ENCODE measurements at regions not wholly inside any gene's neighbourhood (a gene's known extent, or its start where the extent isn't known, plus 50 kb on each side); places are given as distances from the start of the nearest gene placed in this dataset.

- no peak overlapping the region for H3K4me2 ChIP-seq
- H3K27ac ChIP-seq: no peak overlapping the region
- no peak overlapping the region for H3K4me3 ChIP-seq
- TF ChIP-seq Cebpa-rat (IDR thresholded peaks at IDR 0.05): no peak
- H3K27me3 ChIP-seq: no peaks in the 10 kb centered on the region
- H3K4me1 ChIP-seq: peaks cover 12% of the 10 kb centered on the region
- no peaks in the 10 kb centered on the region for H3K9me3 ChIP-seq
- H3K36me3 ChIP-seq: no peaks in the 10 kb centered on the region
- H4K20me1 ChIP-seq: no peaks in the 10 kb centered on the region
- no peak overlapping the region for H3K9ac ChIP-seq
Observed at GRCh38 chr6:118744261-118744941, 93.0 kb upstream of the CEP85L start.

DNA sequence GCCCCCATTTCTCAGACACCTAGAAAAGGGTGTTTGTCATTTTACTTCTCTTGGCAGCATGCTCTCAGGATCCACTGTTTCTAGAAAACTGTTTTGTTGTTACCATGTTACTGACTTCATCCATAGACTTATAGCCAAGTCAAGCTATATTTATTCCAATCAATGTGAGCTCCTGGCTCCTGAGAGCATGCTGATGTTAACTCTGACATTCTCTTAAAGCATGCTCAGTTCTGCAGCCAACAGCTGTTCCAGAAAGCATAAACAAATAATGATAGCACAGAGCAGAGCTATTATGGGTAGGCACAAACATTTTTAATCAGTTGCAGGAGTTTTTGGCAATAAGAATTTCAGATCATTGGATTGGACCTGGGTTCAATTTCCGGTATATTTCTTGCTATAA lies 92.4 kb upstream of the CEP85L start:
- Histone ChIP-seq H4K20me1 (no peaks in the 10 kb centered on the region), H3K4me3 (no peak overlapping the region), H3K27me3 (no peaks in the 10 kb centered on the region), H3K27ac (no peak overlapping the region), H3K9me3 (no peaks in the 10 kb centered on the region), H3K9ac (no peak overlapping the region), H3K4me1 (peaks cover 12% of the 10 kb centered on the region), H3K4me2 (no peak overlapping the region), H3K36me3 (no peaks in the 10 kb centered on the region)
- TF ChIP-seq Cebpa-rat (IDR thresholded peaks at IDR 0.05): no peak

- H3K9ac ChIP-seq: no peak overlapping the region
- H3K27me3 ChIP-seq: no peaks in the 10 kb centered on the region
- TF ChIP-seq Cebpa-rat (IDR thresholded peaks at IDR 0.05): no peak
- no peak overlapping the region for H3K4me3 ChIP-seq
- H3K4me1 ChIP-seq: no peaks in the 10 kb centered on the region
- no peaks in the 10 kb centered on the region for H3K36me3 ChIP-seq
- H3K9me3 ChIP-seq: no peaks in the 10 kb centered on the region
- H4K20me1 ChIP-seq: no peaks in the 10 kb centered on the region
- H3K4me2 ChIP-seq: no peak overlapping the region
- H3K27ac ChIP-seq: no peak overlapping the region
Observed at GRCh38 chr6:118740372-118740771, 89.0 kb upstream of the CEP85L start.

DNA sequence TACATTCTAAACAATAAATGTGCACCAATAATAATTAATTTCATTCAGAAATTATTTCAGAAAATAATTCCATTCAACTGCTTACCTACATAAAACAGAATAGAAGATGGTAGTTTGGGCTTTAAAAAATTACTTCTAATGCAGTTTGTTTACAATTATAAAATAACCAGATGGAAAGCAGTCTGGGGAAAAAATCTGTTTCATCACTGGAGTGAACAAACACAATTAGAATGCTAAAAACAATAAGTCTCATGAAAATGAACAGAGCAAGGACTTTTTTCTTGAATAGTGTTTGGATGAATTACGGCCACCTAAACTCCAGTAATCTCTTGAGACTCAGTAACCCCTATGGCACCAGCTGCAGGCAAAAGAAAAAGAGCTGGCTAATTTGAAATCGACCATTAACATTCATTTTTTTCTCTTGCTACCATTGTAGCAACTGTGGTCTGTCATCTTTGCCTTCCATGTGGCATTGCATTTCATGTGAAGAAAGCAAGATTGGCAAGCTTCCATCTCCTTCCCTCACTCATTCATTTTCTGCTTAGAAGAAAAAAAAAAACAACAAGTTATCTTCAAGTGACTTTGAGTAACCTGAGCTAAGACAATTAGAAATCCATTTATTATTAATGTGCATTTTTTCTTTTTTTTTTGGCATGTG lies 88.4 kb upstream of the CEP85L start:
- Histone ChIP-seq H3K27me3 (no peaks in the 10 kb centered on the region), H3K36me3 (no peaks in the 10 kb centered on the region), H3K9ac (no peak overlapping the region), H3K4me2 (no peak overlapping the region), H3K4me3 (no peak overlapping the region), H3K27ac (no peak overlapping the region), H3K9me3 (no peaks in the 10 kb centered on the region), H4K20me1 (no peaks in the 10 kb centered on the region), H3K4me1 (no peaks in the 10 kb centered on the region)
- no peak for TF ChIP-seq Cebpa-rat (IDR thresholded peaks at IDR 0.05)

DNA sequence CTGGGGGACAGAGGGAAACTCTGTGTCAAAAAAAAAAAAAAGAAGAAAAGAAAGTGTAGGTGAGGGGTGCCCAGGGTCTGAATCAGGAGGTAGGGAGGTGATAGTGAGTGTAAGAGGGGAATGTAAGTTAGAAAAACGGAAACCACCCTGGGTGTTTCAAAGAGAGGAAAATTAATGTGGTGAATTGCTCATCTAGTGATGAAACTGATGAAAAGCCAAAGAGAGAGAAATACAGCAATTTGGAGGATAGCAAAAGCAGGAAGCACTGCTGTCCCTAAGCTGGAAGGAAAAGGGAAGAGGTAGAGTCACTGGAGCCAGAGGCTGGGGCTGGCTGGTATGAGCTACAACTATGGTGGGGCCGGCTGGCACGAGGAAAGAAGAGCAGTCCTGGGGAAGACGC lies 85.0 kb upstream of the CEP85L start:
- Histone ChIP-seq H3K36me3 (no peaks in the 10 kb centered on the region), H3K4me3 (no peak overlapping the region), H3K27me3 (no peaks in the 10 kb centered on the region), H3K4me2 (no peak overlapping the region), H3K4me1 (no peaks in the 10 kb centered on the region), H3K9me3 (no peaks in the 10 kb centered on the region), H4K20me1 (no peaks in the 10 kb centered on the region), H3K27ac (no peak overlapping the region), H3K9ac (no peak overlapping the region)
- no peak for TF ChIP-seq Cebpa-rat (IDR thresholded peaks at IDR 0.05)

GRCh38 chr6:118735320-118735719 lies 83.9 kb upstream of the CEP85L start:
- Histone ChIP-seq H3K4me3 (no peak overlapping the region), H3K4me2 (no peak overlapping the region), H3K9me3 (no peaks in the 10 kb centered on the region), H4K20me1 (no peaks in the 10 kb centered on the region), H3K36me3 (no peaks in the 10 kb centered on the region), H3K27ac (no peak overlapping the region), H3K9ac (no peak overlapping the region), H3K27me3 (no peaks in the 10 kb centered on the region), H3K4me1 (no peaks in the 10 kb centered on the region)
- TF ChIP-seq Cebpa-rat (IDR thresholded peaks at IDR 0.05): no peak

DNA sequence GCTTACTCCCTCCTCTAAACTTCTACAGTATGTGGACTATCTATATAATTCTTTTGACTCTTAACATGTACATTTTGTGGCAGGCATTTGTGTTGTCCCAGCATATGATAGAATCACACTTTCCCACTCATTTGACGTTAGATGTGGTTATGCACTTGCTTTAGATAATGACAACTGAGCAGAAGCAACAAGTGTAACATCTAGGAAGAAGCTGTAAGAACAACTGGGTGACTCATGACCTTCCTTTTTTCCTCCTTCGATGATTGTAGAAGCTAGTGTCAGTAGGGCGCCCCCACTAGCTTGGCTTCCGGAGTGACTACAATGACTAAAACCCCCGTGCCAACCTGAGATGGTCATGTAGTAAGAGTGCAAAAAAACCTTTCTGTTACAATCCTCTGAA lies 74.6 kb upstream of the CEP85L start:
- no peaks in the 10 kb centered on the region for H3K9me3 ChIP-seq
- no peak overlapping the region for H3K4me2 ChIP-seq
- no peaks in the 10 kb centered on the region for H3K36me3 ChIP-seq
- no peaks in the 10 kb centered on the region for H4K20me1 ChIP-seq
- no peaks in the 10 kb centered on the region for H3K27me3 ChIP-seq
- H3K9ac ChIP-seq: no peak overlapping the region
- no peak for TF ChIP-seq Cebpa-rat (IDR thresholded peaks at IDR 0.05)
- H3K4me1 ChIP-seq: no peaks in the 10 kb centered on the region
- H3K27ac ChIP-seq: no peak overlapping the region
- no peak overlapping the region for H3K4me3 ChIP-seq

DNA sequence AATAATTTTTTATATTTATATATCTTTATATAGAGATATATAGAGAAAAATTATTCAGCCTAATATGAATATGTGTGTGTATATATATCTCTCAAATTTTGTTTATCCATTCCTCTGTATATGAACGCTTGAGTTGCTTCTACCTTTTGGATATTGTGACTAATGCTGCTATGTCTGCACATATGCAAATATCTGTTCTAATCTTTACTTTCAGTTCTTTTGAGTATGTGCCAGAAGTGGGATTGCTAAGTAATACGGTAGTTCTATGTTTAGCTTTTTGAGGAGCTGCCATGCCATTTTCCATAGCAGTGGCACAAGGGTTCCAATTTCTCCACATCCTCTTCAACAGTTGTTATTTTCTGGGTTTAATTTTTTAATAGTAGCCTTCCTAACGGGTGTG lies 72.8 kb upstream of the CEP85L start:
- no peak for TF ChIP-seq Cebpa-rat (IDR thresholded peaks at IDR 0.05)
- no peak overlapping the region for H3K27ac ChIP-seq
- no peaks in the 10 kb centered on the region for H3K9me3 ChIP-seq
- H3K9ac ChIP-seq: no peak overlapping the region
- H3K4me2 ChIP-seq: no peak overlapping the region
- no peak overlapping the region for H3K4me3 ChIP-seq
- no peaks in the 10 kb centered on the region for H3K36me3 ChIP-seq
- H3K4me1 ChIP-seq: peaks cover 9% of the 10 kb centered on the region
- no peaks in the 10 kb centered on the region for H4K20me1 ChIP-seq
- no peaks in the 10 kb centered on the region for H3K27me3 ChIP-seq

- Histone ChIP-seq H3K9ac (no peak overlapping the region), H3K4me2 (no peak overlapping the region), H3K36me3 (no peaks in the 10 kb centered on the region), H3K4me3 (no peak overlapping the region), H3K27ac (no peak overlapping the region), H3K9me3 (no peaks in the 10 kb centered on the region), H3K4me1 (peaks cover 11% of the 10 kb centered on the region), H4K20me1 (no peaks in the 10 kb centered on the region), H3K27me3 (no peaks in the 10 kb centered on the region)
- no peak for TF ChIP-seq Cebpa-rat (IDR thresholded peaks at IDR 0.05)
Observed at GRCh38 chr6:118722829-118723813, 71.7 kb upstream of the CEP85L start.

DNA sequence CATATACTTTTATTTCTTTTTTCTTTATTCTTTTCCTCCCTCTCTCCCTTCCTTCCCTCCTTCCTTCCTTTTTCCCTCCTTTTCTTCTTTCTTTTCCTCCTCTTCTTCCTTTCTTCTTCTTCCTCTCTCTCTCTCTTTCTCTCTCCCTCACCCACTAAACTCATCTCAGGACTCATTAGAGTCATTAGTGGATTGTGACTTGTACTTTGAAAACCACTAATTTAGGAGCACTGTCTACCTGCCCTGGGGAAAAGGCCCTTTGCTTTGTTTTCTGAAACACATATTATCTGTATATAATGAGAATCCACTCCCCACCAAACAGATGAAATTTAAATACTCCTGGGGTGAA lies 68.7 kb upstream of the CEP85L start:
- H3K9me3 ChIP-seq: peaks cover 7% of the 10 kb centered on the region; the same call in 1 of the 2 replicates
- H4K20me1 ChIP-seq: no peaks in the 10 kb centered on the region
- no peak overlapping the region for H3K27ac ChIP-seq
- no peak for TF ChIP-seq Cebpa-rat (IDR thresholded peaks at IDR 0.05)
- no peak overlapping the region for H3K4me3 ChIP-seq
- peaks cover 11% of the 10 kb centered on the region for H3K4me1 ChIP-seq
- no peak overlapping the region for H3K4me2 ChIP-seq
- no peaks in the 10 kb centered on the region for H3K36me3 ChIP-seq
- no peaks in the 10 kb centered on the region for H3K27me3 ChIP-seq
- no peak overlapping the region for H3K9ac ChIP-seq
